Gastrocnemius medialis (tissue), 4 donors: ENCODE measurements at regions not wholly inside any gene's neighbourhood (a gene's known extent, or its start where the extent isn't known, plus 50 kb on each side); places are given as distances from the start of the nearest gene placed in this dataset.

Experiments
- CTCF ChIP-seq, 5 experiments: fragments of 450-650 bp in 3 of 5; fragments of 200-600 bp in 2 of 5; sonication (generic) in 2 of 5; IDR thresholded peaks in 4 of 5; conservative IDR thresholded peaks in 1 of 5; 1 replicate in 4 of 5; 2 replicates in 1 of 5; pipeline ENCODE4 v1.5.1; 2016 to 2019; ENCODE audit warnings: antibody characterized with exemption in 5 of 5, mild to moderate bottlenecking in 3 of 5, moderate library complexity in 3 of 5
- POLR2A ChIP-seq, 2 donors: fragments of 450-650 bp; IDR thresholded peaks; one replicate each; pipeline ENCODE4 v1.6.1; 2017; ENCODE audit warnings: antibody characterized with exemption in 2 of 2, mild to moderate bottlenecking in 2 of 2, moderate library complexity in 2 of 2

- TF ChIP-seq CTCF (IDR thresholded peaks at IDR 0.05 in 4 of 5, conservative IDR thresholded peaks at IDR 0.05 in 1 of 5) (no peak), POLR2A (IDR thresholded peaks at IDR 0.05) (no peak)
Observed at GRCh38 chr14:81679226-81679625, 145.6 kb upstream of the SEL1L start.
